Sigmoid colon (tissue), 6 donors: ENCODE measurements at regions not wholly inside any gene's neighbourhood (a gene's known extent, or its start where the extent isn't known, plus 50 kb on each side); places are given as distances from the start of the nearest gene placed in this dataset.

Source experiments
- DNase-seq: peaks from one replicate; pipeline ENCODE4 v3.0.0-alpha.2; 2019
- H3K27ac ChIP-seq, 4 donors: fragments of 200-600 bp; sonication (generic); one replicate each; pipeline ENCODE4 v1.5.1; 2016 to 2019; ENCODE audit warnings: mild to moderate bottlenecking in 1 of 4
- H3K27me3 ChIP-seq, 3 donors: fragments of 200-600 bp; sonication (generic); one replicate each; pipeline ENCODE4 v1.5.1; 2019; ENCODE audit warnings: mild to moderate bottlenecking in 1 of 3
- H3K36me3 ChIP-seq, 4 donors: fragments of 200-600 bp; sonication (generic); one replicate each; pipeline ENCODE4 v1.5.1; 2016 to 2019
- H3K4me1 ChIP-seq, 4 donors: fragments of 200-600 bp; sonication (generic); one replicate each; pipeline ENCODE4 v1.5.1; 2017 to 2019
- H3K4me3 ChIP-seq, 4 donors: fragments of 200-600 bp; sonication (generic); one replicate each; pipeline ENCODE4 v1.5.1; 2017 to 2019; ENCODE audit warnings: mild to moderate bottlenecking in 2 of 4, moderate library complexity in 1 of 4
- H3K9me3 ChIP-seq, 4 donors: fragments of 200-600 bp in 3 of 4; sonication (generic) in 3 of 4; one replicate each; pipeline versions ENCODE4 v1.5.1 to v1.6.1; 2013 to 2019
- EP300 ChIP-seq, 4 donors: sonication (generic); formaldehyde crosslinking; IDR thresholded peaks; one replicate each; pipeline ENCODE4 v1.6.1; 2017; ENCODE audit warnings: antibody characterized with exemption in 4 of 4
- POLR2A ChIP-seq, 2 donors: fragments of 450-650 bp; IDR thresholded peaks; one replicate each; pipeline ENCODE4 v1.6.1; 2016; ENCODE audit warnings: antibody characterized with exemption in 2 of 2, mild to moderate bottlenecking in 2 of 2, moderate library complexity in 2 of 2
- POLR2AphosphoS5 ChIP-seq, 4 donors: sonication (generic); formaldehyde crosslinking; IDR thresholded peaks; one replicate each; pipeline ENCODE4 v1.6.1; 2017; ENCODE audit warnings: antibody characterized with exemption in 4 of 4
- WGBS, 2 donors: extraction: QIAGEN DNeasy Blood & Tissue Kit; methylation state at CpG; one replicate each; pipeline ENCODE4 v1.1.7; 2013; 5-methylcytosine and 5-hydroxymethylcytosine counted together
- intact Hi-C: fragments of 100-400 bp; cut with DNase I; formaldehyde crosslinking; loops from one replicate; pipeline ENCODE4 v1.15.1; 2023
- TF ChIP-seq, protein P1 (sequence below), 4 experiments: fragments of 450-650 bp in 3 of 4; fragments of 200-600 bp in 1 of 4; IDR thresholded peaks; one replicate each; pipeline ENCODE4 v1.5.1; 2016 to 2019; ENCODE audit warnings: antibody characterized with exemption in 4 of 4, mild to moderate bottlenecking in 3 of 4, moderate library complexity in 2 of 4
- donor health status: healthy with polysubstance abuse.
- donor health status: healthy.

DNA sequence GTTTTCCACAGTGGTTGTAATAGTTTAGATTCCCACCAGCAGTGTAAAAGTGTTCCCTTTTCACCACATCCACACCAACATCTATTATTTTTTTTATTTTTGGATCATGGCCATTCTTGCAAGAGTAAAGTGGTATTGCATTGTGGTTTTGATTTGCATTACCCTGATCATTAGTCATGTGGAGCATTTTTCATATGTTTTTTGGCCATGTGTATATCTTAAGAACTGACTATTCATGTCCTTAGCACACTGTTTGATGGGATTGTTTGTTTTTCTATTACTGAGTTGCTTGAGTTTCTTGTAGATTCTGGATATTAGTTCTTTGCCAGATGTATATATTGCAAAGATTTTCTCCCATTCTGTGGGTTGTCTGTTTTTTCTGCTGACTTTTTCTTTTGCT is 820.1 kb downstream of the TENT5A start:
- no peak for DNase-seq
- intact Hi-C loops: no loop called here
- Histone ChIP-seq H3K27me3 (no peaks in the 10 kb centered on the region), H3K27ac (no peak overlapping the region), H3K4me1 (no peaks in the 10 kb centered on the region), H3K9me3 (peaks cover 0 to 2% (median 0%) of the 10 kb centered on the region in 4 donors), H3K36me3 (no peaks in the 10 kb centered on the region), H3K4me3 (no peak overlapping the region)
- TF ChIP-seq POLR2AphosphoS5 (IDR thresholded peaks at IDR 0.05) (no peak), POLR2A (IDR thresholded peaks at IDR 0.05) (no peak)
- TF ChIP-seq, protein P1, sequence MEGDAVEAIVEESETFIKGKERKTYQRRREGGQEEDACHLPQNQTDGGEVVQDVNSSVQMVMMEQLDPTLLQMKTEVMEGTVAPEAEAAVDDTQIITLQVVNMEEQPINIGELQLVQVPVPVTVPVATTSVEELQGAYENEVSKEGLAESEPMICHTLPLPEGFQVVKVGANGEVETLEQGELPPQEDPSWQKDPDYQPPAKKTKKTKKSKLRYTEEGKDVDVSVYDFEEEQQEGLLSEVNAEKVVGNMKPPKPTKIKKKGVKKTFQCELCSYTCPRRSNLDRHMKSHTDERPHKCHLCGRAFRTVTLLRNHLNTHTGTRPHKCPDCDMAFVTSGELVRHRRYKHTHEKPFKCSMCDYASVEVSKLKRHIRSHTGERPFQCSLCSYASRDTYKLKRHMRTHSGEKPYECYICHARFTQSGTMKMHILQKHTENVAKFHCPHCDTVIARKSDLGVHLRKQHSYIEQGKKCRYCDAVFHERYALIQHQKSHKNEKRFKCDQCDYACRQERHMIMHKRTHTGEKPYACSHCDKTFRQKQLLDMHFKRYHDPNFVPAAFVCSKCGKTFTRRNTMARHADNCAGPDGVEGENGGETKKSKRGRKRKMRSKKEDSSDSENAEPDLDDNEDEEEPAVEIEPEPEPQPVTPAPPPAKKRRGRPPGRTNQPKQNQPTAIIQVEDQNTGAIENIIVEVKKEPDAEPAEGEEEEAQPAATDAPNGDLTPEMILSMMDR (IDR thresholded peaks at IDR 0.05): no peak

DNA sequence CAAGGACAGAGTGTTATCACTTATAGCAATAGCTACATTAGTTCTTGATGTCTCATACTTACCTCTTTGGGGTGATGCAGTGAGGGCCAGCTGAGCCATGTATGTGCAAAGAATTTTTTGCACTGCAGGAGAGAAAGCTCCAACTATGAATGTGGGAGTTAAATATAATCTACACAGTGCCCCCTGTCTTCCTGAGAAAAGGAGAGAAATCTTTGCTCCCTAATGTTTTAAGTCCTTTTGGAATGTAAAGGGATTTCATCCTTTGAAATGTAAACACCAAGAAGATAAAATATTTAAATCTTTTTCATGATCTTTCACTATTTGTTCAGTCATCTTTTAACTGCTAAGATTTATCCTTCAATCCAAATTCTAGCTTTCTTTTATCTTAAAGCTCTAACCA is 822.1 kb downstream of the TENT5A start:
- DNase-seq: no peak
- intact Hi-C loops: no loop called here
- Histone ChIP-seq H3K36me3 (no peaks in the 10 kb centered on the region), H3K4me3 (no peak overlapping the region), H3K27ac (no peak overlapping the region), H3K27me3 (no peaks in the 10 kb centered on the region), H3K4me1 (no peaks in the 10 kb centered on the region), H3K9me3 (peaks cover 0 to 2% (median 0%) of the 10 kb centered on the region in 4 donors)
- no peak for TF ChIP-seq EP300 (IDR thresholded peaks at IDR 0.05)
- TF ChIP-seq, protein P1 (IDR thresholded peaks at IDR 0.05): no peak

DNA sequence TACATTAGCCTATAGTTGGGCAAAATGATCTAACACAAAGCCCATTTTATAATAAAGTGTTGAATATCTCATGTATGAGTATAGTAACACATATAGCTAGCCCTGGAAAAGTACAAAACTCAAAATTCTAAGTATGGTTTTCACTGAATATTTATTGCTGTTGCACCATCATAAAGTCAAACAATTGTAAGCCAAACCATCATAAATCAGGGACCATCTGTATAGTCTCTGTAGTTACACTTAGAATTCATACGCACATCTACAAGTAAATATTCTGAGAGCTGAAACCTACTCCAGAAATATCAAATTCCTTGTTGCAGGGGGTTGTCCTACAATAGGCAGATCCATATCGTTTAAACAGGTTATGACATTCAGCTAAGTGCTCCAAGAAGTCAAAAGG is 817.3 kb downstream of the BCKDHB start:
- no peak for DNase-seq
- no peak for TF ChIP-seq POLR2A (IDR thresholded peaks at IDR 0.05)
- no peak for TF ChIP-seq EP300 (IDR thresholded peaks at IDR 0.05)
- TF ChIP-seq, protein P1 (IDR thresholded peaks at IDR 0.05): no peak
- peak in 3 of 4 donors; percentile 6 to 65 (median 55) for TF ChIP-seq POLR2AphosphoS5 (IDR thresholded peaks at IDR 0.05)
- Histone ChIP-seq H3K4me1 (peaks cover 0 to 19% (median 11%) of the 10 kb centered on the region in 4 donors), H3K4me3 (no peak overlapping the region), H3K36me3 (no peaks in the 10 kb centered on the region), H3K27me3 (no peaks in the 10 kb centered on the region), H3K9me3 (no peaks in the 10 kb centered on the region), H3K27ac (no peak overlapping the region)
- intact Hi-C loops: no loop called here
- 65 to 67% methylated on average over 2 of the region's 2 CpGs for WGBS, 2 donors

DNA sequence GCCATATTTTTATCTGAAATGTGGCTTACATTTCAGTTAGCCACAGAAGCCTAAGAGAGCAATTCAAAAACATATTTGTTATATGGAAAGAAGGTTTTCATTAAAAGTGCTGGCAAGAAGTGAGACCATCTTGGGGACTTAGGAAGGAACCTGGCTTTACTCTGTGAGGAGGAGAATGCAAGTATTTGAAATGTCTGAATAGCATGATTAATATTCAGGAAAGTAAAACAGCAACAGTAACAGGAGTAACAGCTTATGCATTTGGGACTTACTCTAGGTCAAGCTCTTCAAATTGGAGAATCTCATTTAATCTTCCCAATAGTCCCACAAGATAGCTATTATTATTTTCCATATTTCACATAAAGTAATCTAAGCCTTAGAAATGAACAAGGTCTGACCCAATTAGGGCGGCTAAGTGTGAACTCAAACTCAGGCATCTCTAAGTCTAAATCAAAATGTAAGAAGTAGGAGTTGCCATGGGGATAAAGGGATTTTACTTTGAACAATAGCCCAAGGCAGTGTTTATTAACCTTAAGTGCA is 816.5 kb downstream of the BCKDHB start:
- 86 to 91% methylated on average over 1 of the region's 1 CpG for WGBS, 2 donors
- Histone ChIP-seq H3K4me3 (no peak overlapping the region), H3K9me3 (no peaks in the 10 kb centered on the region), H3K27me3 (no peaks in the 10 kb centered on the region), H3K4me1 (peaks cover 0 to 19% (median 11%) of the 10 kb centered on the region in 4 donors), H3K27ac (no peak overlapping the region), H3K36me3 (no peaks in the 10 kb centered on the region)
- intact Hi-C loops: no loop called here
- no peak for DNase-seq
- no peak for TF ChIP-seq EP300 (IDR thresholded peaks at IDR 0.05)

DNA sequence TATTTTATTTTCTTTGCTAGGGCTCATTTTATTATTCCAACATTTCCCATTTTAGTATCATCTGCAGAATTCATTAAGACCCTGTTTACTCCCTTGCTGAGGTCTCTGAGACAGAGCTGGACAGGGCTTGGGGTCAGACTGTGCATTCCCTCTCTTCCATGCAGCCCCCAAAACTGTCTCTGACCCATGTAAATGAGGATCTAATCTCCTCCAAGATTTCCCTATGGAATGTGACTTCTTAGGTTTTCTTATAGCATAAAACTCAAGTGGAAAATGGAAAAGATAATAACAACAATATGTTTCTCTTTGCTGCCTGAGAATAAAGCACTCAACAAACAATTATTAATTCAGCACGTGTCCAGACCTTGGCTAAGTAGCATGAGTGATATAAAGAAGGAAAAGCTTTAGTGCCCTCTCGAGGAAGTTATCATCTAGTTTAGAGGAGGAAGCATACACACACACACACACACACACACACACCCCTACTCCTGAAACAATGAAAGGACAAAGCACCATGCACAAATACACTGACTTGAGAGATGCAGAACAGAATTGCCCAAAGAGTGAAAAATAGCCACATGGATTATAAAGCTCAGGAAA is 815.5 kb downstream of the BCKDHB start:
- no peak for TF ChIP-seq POLR2A (IDR thresholded peaks at IDR 0.05)
- TF ChIP-seq EP300 (IDR thresholded peaks at IDR 0.05): no peak
- Histone ChIP-seq H3K9me3 (no peaks in the 10 kb centered on the region), H3K36me3 (no peaks in the 10 kb centered on the region), H3K4me1 (peaks cover 0 to 19% (median 11%) of the 10 kb centered on the region in 4 donors), H3K4me3 (no peak overlapping the region), H3K27ac (no peak overlapping the region), H3K27me3 (no peaks in the 10 kb centered on the region)
- WGBS, 2 donors: 23 to 30% methylated on average over 2 of the region's 2 CpGs
- intact Hi-C loops: no loop called here
- DNase-seq: no peak

DNA sequence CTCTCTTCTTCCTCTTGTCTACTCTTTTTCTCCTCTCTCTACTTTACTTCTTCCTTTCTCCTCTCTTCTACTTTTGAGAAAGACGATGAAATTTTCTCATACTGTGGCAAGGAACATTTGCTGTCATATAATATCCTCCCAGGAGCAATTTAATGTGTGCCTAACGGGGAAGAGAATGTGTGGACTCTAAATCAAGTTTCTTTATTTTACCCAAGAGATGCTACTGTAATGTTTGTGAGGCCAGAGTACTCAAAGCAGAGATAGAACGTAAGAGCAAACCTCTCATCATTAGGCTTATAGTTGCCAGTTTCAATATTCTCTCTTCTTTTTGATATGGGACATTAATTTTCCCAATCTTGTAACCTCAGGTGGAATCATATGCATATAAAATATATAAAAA is 801.4 kb downstream of the BCKDHB start:
- Histone ChIP-seq H3K9me3 (no peaks in the 10 kb centered on the region), H3K36me3 (no peaks in the 10 kb centered on the region), H3K4me1 (no peaks in the 10 kb centered on the region), H3K27ac (no peak overlapping the region), H3K27me3 (no peaks in the 10 kb centered on the region), H3K4me3 (no peak overlapping the region)
- TF ChIP-seq POLR2AphosphoS5 (IDR thresholded peaks at IDR 0.05) (no peak), EP300 (IDR thresholded peaks at IDR 0.05) (no peak), POLR2A (IDR thresholded peaks at IDR 0.05) (no peak)
- TF ChIP-seq, protein P1 (IDR thresholded peaks at IDR 0.05): no peak
- DNase-seq: no peak
- 68 to 77% methylated on average over 3 of the region's 3 CpGs for WGBS, 2 donors
- intact Hi-C loops: no loop called here
